G401.6 (cell line): ENCODE measurements at regions not wholly inside any gene's neighbourhood (a gene's known extent, or its start where the extent isn't known, plus 50 kb on each side); places are given as distances from the start of the nearest gene placed in this dataset.

Source experiments
- FAIRE-seq: peaks from 2 replicates; lab custom pipeline; 2012; peaks lifted over from hg19 to GRCh38; lab: Jason Lieb, UNC

DNA sequence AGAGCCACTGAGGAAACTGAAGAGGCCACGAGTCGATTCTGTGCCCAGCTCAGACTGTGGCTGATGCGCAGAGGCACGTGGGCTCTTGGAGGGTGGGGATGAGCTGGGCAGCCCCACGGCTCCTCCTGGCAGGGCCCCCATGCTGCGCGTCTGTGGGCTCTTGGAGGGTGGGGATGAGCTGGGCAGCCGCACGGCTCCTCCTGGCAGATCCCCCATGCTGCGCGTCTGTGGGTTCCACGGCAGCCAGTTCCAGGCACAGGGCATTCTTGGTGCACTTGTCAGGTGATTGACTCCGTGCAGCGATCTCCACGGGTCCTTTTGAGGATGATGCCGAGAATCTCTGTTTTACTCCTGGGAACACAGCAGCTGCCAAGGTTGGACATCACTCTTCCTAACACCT, 138.1 kb upstream of the ZNF236 start:
- FAIRE-seq, result no peak

DNA sequence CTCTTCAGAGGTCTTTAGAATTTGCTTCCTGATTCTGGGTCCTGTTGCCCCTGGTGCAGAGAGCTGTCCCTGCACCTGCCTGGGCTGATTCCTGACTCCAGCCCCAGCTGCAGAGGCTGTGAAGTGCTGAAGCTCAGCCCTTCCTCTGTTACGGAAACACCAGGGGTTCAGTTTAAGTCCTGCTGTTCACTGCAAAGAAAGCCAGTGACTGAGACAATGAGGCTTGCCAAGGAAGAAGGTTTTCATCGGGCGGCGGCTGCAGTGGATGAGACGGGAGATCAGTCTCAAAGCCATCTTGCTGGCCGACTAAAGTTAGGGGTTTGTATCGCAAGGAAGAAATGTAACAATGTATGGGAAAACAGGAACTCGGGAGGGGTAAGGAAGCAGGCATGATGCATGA, 142.4 kb upstream of the ZNF236 start:
- no peak for FAIRE-seq

DNA sequence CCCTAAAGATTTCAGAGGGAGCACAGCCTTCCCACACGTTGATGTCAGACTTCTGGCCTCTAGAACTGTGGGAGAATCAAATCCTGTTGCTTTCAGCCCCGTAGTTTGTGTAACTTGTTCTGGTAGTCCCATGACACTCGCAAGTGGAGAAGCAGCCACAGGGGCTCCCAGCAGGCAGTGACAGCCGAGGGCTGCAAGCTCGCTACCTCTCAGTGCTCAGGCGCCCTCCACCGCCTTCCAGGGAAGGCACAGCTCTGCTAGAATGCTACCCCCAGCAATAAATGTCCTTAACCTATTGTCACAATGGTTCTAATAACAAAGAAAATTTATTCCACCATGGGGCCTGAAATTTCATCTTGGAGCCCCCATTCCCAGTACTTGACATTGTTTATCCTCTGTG, 143.1 kb upstream of the ZNF236 start:
- no peak for FAIRE-seq

DNA sequence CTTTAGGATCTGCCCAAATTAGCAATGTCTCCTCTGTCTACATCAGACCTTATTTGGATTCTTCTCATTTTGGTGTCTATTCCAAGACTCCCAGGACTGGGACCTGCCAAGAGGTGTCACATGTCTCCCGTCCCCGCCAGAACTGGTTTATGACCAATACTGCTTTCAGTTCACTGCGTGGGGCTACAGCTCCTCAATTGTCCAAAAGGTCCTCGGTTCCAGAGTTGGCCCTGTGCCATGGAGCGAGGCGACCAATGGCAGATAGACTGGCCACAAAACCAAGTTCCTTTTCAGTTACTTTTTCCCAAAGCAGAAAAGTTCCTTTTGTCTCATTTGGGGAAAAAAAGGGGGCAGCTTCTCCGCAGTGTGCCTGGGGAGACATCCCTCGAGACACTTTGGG, 144.1 kb upstream of the ZNF236 start:
- FAIRE-seq, result no peak

DNA sequence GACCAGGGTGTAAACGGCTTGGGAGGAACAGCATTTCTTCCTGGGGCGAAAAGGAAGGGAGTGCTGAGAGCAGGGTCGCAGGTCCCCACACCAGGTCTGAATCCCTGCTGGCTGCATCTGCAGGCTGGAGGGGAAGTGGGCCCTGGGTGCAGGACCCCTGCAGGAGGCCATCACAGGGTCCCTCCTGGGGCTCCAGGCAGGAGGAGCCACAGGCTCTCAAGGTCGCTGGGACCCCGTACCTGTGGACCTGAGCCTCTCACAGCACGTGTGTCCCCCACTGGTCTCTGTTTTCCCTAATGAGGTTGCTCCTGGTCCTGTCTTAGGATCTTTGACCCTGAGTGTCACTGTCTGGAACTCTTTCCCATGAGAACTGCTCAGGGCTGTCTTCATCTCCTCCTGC, 147.8 kb upstream of the ZNF236 start:
- FAIRE-seq, result no peak

DNA sequence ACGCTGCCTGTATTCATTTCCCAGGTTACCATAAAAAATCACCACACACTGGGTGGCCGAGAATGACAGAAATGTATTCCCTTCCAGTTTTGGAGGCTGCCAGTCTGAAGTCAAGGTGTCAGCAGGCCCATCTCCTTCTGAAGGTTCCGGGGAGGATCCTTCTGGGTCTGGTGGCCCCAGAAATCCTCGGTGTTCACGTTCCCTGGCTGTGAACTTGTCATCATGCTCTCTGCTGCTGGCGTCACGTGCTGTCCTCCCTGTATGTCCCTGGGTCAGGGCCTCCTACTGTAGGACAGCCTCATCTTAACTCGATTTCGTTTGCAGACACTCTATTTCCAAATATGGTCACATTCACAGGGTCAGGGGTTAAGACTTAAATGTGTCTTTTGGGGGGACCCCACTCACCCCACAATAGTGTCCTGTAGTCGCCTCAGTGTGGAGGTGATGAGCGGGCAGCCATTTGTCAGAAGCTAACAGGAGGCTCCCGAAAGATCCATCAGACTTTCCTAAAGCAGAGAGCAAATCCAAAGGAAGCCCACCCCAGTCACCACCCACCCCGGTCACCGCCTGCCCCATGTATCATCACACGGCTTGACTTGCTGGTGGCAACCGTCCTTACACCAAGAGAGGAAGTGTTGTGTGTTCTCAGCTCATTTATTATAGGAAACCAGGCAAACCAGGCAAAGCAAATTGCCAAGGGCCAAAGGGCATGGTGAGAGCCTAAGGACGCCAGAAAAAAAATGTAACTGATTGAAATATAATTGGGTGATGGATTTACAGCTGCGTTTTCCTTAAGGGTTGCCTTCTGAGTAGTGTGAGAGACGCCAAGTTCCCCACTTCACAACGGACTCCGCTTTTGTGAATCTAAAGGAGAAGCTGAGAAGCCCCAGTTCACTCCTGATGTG, 148.8 kb upstream of the ZNF236 start:
- FAIRE-seq, result no peak

DNA sequence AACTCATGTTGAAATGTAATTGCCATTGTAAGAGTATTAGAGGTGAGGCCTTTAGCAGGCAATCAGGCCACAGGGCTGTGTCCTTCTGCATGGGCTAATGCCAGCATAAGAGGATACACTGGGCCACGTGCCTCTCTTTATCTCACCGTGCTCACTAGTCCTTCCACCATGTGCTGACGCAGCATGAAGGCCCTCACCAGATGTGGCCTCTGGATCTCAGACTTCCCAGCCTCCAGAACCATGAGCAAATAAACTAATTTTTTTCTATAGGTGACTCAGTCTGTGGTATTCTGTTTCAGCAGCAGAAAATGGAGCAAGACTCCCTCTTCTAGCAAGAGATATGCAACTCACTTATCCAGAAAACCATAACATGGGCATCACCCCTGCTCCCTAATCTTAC, 149.7 kb upstream of the ZNF236 start:
- FAIRE-seq, result no peak

DNA sequence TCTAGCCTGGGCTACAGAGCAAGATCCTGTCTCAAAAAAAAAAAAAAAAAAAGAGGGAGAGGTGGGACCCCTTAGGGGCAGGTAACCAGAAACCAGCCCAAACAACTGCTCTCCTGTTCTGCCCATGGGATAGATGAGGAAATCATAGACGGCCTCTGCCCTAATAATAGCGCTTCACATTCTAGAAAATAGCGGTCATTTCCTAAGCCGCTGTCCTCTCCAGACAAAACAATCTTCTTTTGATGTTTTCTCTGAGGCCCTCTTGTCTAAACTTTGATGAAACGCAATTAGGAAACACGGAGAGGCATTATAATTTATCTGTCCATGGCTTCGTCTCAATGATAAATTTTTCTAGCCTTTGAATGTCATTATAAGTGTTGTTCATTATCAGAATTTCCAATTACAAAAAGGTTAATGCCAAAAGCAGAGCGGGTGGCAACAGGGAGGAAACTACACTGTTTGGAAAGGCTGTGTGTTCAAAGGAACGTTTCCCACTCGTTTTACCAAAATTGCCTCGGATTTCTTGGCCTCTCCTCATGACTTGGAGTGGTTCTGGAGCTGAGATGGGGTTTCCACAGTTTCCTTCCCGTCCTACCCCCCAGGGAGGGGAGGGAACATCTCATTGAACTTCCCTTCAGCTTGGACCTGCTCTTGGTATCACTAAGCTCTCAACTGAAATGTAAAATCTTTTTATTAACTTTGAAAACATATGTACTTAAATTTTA, 151.6 kb upstream of the ZNF236 start:
- FAIRE-seq, result no peak

DNA sequence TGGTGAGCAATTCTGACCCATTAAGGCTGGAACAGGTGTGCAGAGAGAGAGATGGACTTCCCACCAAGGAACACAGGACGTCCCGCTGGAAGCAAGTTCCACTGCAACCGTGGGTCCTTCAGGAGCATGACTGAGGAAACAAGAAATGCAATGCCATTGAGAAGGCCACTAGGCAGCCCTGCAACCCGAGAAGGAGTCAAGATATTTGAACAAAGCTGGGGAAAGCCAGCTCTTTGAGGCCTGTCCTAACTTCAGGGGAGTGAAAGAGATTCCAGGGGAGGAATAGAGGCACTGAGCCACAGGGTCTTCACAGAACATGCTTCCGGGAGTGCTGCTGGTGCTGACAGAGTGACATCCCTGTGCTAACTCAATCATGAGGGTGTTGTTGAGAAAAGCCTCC, 153.8 kb upstream of the ZNF236 start:
- no peak for FAIRE-seq

DNA sequence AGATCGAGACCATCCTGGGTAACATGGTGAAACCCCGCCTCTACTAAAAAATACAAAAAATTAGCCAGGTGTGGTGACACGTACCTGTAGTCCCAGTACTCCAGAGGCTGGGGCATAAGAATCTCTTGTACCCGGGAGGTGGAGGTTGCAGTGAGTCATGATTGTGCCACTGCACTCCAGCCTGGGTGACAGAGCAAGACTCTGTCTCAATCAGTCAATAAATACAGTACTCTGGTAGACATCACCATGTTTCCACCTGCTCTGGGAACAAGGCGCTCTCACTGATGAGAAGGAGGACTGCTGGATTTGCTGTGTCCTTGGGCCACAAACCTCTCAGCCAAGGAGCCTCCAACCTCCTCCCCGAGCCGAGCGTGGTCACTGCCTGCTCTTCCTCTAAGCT, 154.2 kb upstream of the ZNF236 start:
- no peak for FAIRE-seq

DNA sequence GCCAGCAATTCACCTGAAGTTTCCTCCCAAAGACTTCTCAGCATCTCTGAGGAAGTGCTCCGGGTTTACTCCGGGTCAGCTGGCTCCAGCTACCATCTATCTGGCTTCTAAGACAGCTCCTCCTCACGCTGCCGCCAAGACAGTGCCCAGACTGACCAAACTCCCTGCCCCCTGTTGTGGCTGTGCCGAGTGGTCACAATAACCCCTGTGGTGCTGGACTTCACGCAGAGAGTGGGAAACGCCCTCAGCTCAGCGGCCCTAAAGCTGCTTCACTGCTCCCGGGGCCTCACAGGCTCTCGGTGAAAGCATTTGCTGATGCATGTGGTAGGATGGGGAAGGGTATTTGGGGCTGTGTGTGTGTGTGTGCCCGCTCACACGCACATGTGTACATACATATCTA, 154.8 kb upstream of the ZNF236 start:
- no peak for FAIRE-seq

DNA sequence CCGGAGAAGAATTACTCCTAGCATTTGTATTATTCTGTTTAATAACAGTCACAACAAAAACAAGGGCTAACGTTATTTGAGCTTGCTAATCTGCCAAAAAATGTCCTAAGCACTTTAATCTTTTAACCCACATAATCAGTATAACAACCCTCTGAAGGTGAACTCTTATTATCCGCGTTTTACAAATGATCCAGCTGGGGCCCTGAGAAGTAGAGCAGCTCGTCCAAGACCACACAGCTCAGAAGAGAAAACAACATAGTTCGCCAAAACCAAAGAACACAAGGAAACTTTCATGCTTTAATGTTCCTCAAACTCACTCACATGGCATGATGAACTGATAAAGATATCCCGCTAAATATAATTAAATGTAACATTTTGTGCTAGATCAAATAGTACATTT, 159.7 kb upstream of the ZNF236 start:
- no peak for FAIRE-seq

DNA sequence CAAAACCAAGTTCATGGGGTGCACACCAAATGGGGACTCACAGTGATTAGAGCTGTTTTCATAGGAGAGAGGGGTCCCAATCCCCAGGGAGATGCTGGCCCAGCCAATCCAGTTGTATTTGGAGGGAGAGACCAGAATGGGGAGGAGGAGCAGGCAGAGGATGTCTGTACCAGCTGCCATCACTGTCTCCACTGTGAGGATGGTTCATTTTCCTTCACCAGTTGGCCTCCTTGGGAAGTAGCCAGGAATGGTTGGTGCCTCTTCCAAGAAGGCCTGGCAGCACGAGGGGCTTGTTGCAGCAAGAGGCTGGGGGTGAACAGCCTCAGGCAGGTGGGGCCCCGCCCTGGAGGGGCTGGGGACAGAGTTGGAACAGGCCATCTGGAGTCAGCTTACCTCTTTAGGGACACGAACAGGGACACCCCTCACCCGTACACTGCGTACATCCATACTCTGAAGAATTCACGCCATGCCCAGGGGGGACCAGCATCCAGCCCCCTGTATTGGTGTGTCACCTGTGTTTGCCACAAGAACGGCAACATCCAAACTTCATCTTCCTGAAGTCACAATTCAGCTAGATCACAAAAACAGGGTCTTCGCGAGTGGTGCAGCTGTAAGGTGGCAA, 161.7 kb upstream of the ZNF236 start:
- no peak for FAIRE-seq

DNA sequence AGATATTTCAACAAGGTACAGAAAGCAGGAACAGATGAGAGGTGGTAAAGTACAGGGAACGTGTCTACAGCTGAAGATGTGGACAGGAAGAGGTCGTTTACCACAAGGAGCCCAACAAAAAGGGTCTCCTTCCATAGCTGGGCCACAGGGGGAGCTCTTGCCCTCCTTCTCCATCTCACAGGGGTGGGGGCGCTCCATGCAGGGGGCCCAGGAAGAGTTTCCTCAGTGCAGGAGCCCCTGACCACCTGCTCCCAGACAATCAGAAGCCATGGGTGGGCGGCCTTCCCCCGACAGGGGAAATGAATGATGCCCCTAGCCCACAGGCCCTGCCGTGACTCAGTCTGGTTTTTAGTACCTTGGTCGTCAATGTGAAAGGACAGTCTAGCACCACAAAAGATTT, 163.6 kb upstream of the ZNF516 start:
- no peak for FAIRE-seq

DNA sequence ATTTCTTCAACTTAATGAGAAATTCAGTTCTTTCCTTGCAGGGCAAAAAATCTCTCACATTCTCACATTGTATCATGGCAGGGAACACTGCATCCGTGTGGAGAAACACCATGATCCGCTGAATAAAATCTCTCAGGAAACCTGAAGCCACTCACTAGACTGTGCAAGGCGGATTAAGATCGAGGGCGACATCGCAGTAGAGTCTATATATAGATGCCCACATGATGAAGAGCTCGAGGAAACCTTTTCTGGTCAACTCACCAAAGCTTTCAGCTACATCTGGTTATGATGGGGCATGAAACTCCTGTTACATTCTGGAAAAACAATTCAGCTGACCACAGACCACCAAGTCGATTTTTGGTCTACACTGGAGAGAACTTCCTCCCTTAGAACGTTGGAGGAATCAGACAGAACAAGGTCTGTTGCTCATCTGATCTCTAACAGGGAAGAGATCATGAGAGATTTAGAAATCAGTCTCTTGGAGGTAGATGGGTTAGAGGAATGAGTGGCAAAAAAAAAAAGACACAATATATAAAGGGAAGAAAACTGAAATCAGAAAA, 162.9 kb upstream of the ZNF516 start:
- no peak for FAIRE-seq

DNA sequence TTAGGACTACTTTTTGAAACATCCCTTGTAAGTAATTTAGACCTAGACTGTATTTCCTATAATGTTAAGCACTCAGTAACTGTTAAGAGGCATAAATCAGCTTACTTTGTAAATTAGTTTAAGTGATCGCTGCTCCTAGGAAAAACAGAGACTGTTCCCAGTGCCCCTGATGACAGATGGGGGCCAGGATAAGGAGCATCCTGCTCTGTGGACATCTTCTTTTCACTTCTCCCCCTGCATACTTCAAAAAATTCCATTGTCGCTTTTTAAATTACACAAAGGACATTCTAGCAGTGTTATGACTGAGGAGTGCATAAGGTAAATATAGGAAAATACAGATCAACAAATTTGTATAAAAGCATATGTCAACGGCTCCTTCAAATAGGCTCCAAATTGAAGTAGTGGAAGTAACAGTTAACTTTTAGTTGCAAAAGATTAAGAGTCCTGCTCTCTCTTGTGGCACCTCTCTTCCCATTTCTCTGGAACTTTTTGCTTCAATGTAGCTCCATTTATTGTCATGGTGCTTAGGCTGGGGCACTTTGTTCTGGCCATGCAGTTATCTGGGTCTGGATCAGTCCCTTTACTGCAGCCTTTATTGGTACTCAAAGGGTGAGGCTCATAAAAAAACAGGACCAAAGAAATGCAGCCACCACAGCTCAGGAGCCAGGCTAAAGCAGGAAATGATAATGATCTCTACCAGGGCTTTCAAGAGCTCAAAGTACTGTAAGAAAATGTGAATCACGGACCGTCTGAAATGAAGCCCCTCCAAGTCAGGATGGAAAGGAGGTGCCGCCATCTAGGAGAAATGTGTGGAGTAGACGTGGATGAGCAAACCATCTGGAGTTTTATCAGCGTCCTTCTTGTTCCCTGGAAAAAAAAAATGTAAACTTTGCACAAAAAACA, 162.1 kb upstream of the ZNF516 start:
- no peak for FAIRE-seq

DNA sequence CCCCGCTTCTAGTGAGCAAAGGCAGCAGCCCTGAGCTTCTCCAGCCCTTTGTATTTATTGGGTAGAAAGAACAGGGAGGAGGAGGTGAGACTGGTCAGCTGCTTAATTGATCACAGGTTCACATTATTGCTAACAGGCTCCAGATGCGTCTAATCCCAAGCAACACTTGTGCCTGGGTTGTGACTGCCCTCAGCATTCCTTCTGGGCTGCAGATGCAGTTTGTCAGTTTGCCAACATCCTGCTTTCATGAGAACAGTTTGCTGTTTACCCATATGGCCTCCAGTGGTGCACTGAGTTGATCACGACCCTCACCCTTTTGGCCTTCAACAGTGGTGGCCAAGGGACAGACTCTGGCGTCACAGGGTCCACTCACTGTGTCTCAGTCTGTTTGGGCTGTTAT, 159.5 kb upstream of the ZNF516 start:
- FAIRE-seq, result no peak

DNA sequence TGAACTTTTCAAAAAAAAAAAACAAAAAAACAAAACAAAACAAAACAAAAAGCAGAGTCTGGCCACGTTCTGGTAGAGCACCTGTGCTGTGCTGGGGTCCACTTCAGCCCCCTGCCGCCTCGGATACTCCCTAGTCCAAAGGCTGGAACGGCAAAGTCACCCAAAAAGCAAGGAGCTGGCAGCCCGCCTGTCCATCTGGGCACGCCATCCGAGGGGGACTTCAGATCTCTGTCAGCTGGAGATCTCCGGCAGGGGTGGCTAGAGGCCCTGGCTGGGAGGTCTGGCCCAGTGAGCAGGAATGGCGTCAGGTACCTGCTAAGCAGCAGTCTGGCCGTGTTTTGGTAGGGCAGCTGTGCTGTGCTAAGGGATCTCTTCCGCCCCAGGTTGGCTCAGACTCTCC, 152.3 kb upstream of the ZNF516 start:
- no peak for FAIRE-seq

DNA sequence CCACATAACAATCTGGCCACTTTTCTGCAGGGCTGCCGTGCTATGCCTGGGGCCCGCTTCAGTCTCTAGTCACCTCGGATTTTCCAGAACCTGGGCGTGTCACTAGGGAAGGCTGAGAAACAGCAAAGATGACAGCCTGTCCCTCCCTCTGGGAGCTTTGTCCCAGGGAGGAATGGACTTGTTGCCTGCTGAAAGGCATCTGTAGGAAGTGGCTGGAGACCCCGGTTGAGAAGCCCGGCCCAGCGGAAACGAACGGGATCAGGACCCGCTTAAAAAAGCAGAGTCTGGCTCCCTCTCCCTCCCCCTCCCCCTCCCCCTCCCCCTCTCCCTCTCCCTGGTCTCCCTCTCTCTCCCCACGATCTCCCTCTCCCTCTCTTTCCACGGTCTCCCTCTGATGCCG, 149.5 kb upstream of the ZNF516 start:
- FAIRE-seq, result no peak

DNA sequence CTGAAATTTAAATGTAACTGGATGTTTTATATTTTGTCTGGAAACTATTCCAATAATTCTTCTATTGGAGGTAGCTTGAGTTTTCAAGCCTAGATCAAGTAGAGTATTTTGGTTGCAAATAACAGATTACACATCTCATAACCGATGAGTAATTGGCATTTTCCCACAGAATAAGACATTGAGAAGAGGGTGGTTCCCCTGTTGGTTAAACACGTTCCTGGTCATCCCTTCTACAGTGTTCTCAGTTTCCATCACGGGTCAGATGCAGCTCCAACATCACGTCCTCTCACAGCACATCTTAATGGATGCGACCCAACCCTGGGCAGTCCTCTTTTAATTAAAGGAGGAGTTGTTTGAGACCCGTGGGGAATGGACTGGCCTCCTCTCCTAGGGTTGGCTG, 149.0 kb upstream of the ZNF516 start:
- FAIRE-seq, result no peak

DNA sequence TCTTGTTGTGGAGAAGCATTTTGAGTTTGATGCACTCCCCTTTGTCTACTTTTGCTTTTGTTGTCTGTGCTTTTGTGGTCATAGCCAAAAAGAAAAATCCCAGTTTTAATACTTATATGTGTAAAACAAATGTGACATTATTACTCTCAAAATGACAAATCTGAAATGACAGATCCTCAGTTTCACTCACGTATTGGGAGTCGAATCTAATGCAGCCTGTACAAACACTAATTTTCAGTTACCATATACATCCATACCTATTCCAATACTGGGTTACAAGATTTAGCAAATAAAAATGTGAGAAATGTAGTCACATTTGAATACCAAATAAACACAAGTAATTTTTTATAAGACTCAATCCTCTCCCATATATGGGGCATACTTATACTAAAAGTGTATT, 148.2 kb upstream of the ZNF516 start:
- FAIRE-seq, result no peak

DNA sequence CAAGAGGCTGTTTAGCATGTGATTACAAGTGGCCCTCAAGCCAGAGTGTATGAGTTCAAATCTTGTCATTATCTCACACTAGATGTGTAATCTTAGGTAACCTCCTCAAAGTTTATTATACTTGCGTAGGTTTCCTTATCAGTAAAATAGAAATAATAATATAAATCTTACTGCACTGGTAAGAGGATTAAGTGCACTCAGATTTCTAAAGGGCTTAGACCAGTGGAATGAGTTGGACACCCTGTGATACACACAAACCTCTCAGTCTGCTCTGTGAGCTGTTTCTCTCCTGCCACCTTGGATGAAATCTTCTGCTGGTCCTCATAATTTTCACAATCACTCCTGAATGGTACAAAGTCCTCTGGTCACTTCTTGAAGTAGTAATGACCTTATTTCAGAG, 145.4 kb upstream of the ZNF516 start:
- no peak for FAIRE-seq
